Nephron (organoid): ENCODE measurements at regions not wholly inside any gene's neighbourhood (a gene's known extent, or its start where the extent isn't known, plus 50 kb on each side); places are given as distances from the start of the nearest gene placed in this dataset.
A peak's percentile ranks its signal among the peaks of the same experiment; 100 is the strongest.

Experiments
- H3K27ac Mint-ChIP-seq, 3 experiments: 2 replicates each; pipeline ENCODE4 v1.8.0; 2020; ENCODE audit warnings: mixed read lengths in 3 of 3, mild to moderate bottlenecking in 2 of 3, moderate library complexity in 1 of 3
- H3K27me3 Mint-ChIP-seq: 2 replicates; pipeline ENCODE4 v1.8.0; 2021; ENCODE audit warnings: low read depth, mild to moderate bottlenecking, moderate library complexity, mixed read lengths
- H3K36me3 Mint-ChIP-seq: 2 replicates; pipeline ENCODE4 v1.8.0; 2020; ENCODE audit warnings: low read depth, mixed read lengths
- H3K4me1 Mint-ChIP-seq: 2 replicates; pipeline ENCODE4 v1.8.0; 2020; ENCODE audit warnings: mixed read lengths
- H3K4me3 Mint-ChIP-seq, 3 experiments: 2 replicates each; pipeline ENCODE4 v1.8.0; 2020; ENCODE audit warnings: mild to moderate bottlenecking in 3 of 3, mixed read lengths in 3 of 3, moderate library complexity in 2 of 3
- H3K9me3 Mint-ChIP-seq: 2 replicates; pipeline ENCODE4 v1.8.0; 2020; ENCODE audit warnings: mixed read lengths
- CTCF ChIP-seq, 3 experiments: fragments of 200-600 bp; sonication (generic); IDR thresholded peaks; one replicate each; pipeline ENCODE4 v1.5.0; 2021; ENCODE audit warnings: antibody characterized with exemption in 3 of 3; ENCODE audit not compliant: unreplicated experiment in 3 of 3

- no peak for TF ChIP-seq CTCF (IDR thresholded peaks at IDR 0.05; ENCODE audit: unreplicated experiment in 3 of 3)
- peaks cover 13% of the 10 kb centered on the region for H3K4me1 Mint-ChIP-seq
- no peaks in the 10 kb centered on the region for H3K27me3 Mint-ChIP-seq
- no peaks in the 10 kb centered on the region for H3K36me3 Mint-ChIP-seq
- H3K9me3 Mint-ChIP-seq: no peaks in the 10 kb centered on the region
- no peak overlapping the region for H3K4me3 Mint-ChIP-seq
- no peak overlapping the region for H3K27ac Mint-ChIP-seq
These were observed 105.2 kb upstream of the UMPS start for GRCh38 chr3:124625074-124625473.

DNA sequence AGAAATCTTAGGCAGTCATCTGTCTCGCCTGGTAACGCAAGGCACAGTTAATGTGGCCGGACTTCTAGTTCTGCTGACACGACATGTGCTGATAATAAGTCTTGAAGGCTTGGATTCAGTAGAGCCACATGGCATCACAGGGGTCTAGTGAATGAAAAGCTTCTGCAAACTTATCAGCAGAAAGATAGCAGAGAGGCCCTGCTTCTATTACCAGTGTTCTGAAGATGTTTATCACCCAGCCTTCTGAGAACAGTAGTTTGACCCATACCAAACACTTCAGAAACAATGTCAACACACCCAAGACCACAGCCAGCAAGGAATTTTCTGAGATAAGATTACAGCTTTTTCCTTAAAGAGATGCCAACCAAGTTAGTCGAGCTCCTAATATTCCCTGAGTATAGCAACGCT, 102.7 kb upstream of the UMPS start:
- Mint-ChIP-seq H3K9me3 (no peaks in the 10 kb centered on the region), H3K36me3 (no peaks in the 10 kb centered on the region), H3K4me3 (no peak overlapping the region), H3K4me1 (peaks cover 10% of the 10 kb centered on the region), H3K27me3 (no peaks in the 10 kb centered on the region), H3K27ac (no peak overlapping the region)
- TF ChIP-seq CTCF (IDR thresholded peaks at IDR 0.05; ENCODE audit: unreplicated experiment in 3 of 3): no peak

DNA sequence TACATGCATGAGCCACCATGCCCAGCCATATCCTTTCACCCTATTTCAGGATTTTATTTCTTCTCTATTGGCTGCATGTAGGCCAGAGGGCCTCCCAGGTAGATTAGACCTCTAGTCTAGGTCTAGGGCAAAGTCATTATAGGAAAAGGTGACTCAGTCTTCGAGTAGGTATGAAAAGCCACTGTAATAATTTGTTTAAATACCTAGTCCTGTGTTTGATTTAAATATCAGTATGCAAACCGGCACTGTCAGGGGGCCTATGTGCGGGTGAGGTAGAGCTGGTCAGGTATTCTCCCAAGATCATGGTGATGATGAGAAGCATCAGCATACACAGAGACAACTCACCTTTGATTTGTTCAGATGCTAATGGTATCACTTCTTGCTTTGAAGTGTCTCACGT, 101.4 kb upstream of the UMPS start:
- no peaks in the 10 kb centered on the region for H3K9me3 Mint-ChIP-seq
- no peak overlapping the region for H3K4me3 Mint-ChIP-seq
- TF ChIP-seq CTCF (IDR thresholded peaks at IDR 0.05; ENCODE audit: unreplicated experiment in 3 of 3): no peak
- peaks cover 6% of the 10 kb centered on the region for H3K36me3 Mint-ChIP-seq
- H3K4me1 Mint-ChIP-seq: peaks cover 10% of the 10 kb centered on the region
- H3K27ac Mint-ChIP-seq: peak overlapping the region in 2 of 3 experiments; percentile 20 to 52
- no peaks in the 10 kb centered on the region for H3K27me3 Mint-ChIP-seq

DNA sequence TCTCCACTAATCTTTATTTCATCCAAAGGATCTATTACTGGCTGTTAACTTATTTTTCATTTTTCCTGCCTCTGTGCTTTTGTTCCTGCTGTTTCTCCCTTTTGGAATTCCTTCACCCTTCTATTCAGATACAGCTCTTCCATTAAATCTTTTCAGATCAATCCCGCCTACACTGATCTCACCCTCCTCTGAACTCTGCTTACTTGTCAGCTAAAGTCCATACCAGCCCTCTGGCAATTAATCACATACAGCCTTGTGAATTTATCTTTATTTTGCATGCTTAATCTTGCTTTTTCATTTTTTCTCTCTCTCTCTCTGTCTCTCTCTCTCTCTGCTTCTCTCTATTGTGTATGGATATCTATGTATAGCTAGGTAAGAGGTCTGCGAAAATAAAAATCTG, 100.8 kb upstream of the UMPS start:
- Mint-ChIP-seq H3K36me3 (peaks cover 10% of the 10 kb centered on the region), H3K27ac (peak overlapping the region; percentile 20 to 63 (median 52)), H3K9me3 (no peaks in the 10 kb centered on the region), H3K4me3 (no peak overlapping the region), H3K27me3 (no peaks in the 10 kb centered on the region), H3K4me1 (peaks cover 10% of the 10 kb centered on the region)
- TF ChIP-seq CTCF (IDR thresholded peaks at IDR 0.05; ENCODE audit: unreplicated experiment in 3 of 3): no peak

DNA sequence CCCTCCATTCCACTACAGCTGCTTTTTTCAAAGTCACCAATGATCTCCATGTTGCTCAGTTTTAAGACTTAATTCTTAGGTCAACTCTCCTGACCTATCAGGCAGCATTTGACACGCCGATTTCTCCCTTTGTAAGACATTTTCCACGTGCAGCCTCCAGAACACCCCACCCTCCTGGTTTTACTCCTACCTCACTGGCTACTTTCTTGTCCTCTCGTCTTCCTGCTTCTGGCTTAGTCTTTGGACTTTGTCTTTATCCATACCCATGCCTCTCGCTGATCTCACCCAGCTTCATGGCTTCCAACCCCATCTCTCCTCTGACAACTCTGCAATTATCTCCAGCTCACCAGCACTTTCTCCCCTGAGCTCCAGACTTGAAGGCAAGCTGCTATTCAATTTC, 99.3 kb upstream of the UMPS start:
- Mint-ChIP-seq H3K4me1 (peaks cover 10% of the 10 kb centered on the region), H3K4me3 (no peak overlapping the region), H3K27ac (no peak overlapping the region), H3K36me3 (peaks cover 21% of the 10 kb centered on the region), H3K9me3 (no peaks in the 10 kb centered on the region), H3K27me3 (no peaks in the 10 kb centered on the region)
- no peak for TF ChIP-seq CTCF (IDR thresholded peaks at IDR 0.05; ENCODE audit: unreplicated experiment in 3 of 3)

DNA sequence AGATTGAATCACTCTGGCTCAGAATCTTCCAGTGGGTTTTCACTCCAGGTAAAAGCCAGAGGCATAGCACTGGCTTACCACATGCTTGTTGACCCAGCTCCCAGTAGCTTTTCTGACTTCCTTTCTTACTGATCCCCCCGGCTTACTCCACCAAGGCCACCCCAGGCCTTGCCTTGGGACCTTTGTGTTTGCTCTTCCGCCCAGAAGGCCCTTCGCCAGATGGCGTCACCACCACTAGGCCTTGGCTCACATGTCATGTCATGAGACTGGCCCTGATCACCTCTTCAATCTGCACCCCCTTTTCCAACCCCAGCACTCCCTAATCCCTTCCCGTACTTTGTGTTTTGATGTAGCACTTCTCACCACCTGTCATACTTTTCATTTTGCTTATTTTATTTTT, 98.5 kb upstream of the UMPS start:
- H3K36me3 Mint-ChIP-seq: peaks cover 21% of the 10 kb centered on the region
- no peaks in the 10 kb centered on the region for H3K9me3 Mint-ChIP-seq
- H3K27me3 Mint-ChIP-seq: no peaks in the 10 kb centered on the region
- no peak for TF ChIP-seq CTCF (IDR thresholded peaks at IDR 0.05; ENCODE audit: unreplicated experiment in 3 of 3)
- H3K27ac Mint-ChIP-seq: no peak overlapping the region
- H3K4me1 Mint-ChIP-seq: peaks cover 14% of the 10 kb centered on the region
- no peak overlapping the region for H3K4me3 Mint-ChIP-seq
